SH-SY5Y (cell line): ENCODE measurements at regions not wholly inside any gene's neighbourhood (a gene's known extent, or its start where the extent isn't known, plus 50 kb on each side); places are given as distances from the start of the nearest gene placed in this dataset.

Experiments
- GATA2 ChIP-seq: IDR thresholded peaks from 2 replicates; pipeline ENCODE4 v1.6.1; 2011; ENCODE audit warnings: mild to moderate bottlenecking, low read depth, low read length
- GATA3 ChIP-seq: IDR thresholded peaks from 2 replicates; pipeline ENCODE4 v1.6.1; 2011; ENCODE audit warnings: low read depth, mild to moderate bottlenecking, low read length, moderate library complexity

- TF ChIP-seq GATA2, result no peak
- TF ChIP-seq GATA3, result no peak
Measured at GRCh38 chr12:74440469-74440868, 97.2 kb upstream of the ATXN7L3B start.
